Thoracic aorta (tissue), 2 donors: ENCODE measurements at regions not wholly inside any gene's neighbourhood (a gene's known extent, or its start where the extent isn't known, plus 50 kb on each side); places are given as distances from the start of the nearest gene placed in this dataset.

Experiments used
- ATAC-seq: fragments of 150-250 bp; one replicate; pipeline ENCODE4 v1.8.0; 2017; ENCODE audit warnings: low read depth; ENCODE audit not compliant: insufficient number of reproducible peaks, low FRiP score
- DNase-seq: peaks from one replicate; pipeline ENCODE4 v3.0.0-alpha.2; 2020; ENCODE audit warnings: low spot score
- H3K27ac ChIP-seq, 2 donors: fragments of 200-600 bp; sonication (generic); 1 replicate in 1 of 2; 2 replicates in 1 of 2; pipeline ENCODE4 v1.5.1; 2016; ENCODE audit warnings: mild to moderate bottlenecking in 2 of 2, moderate library complexity in 2 of 2
- H3K27me3 ChIP-seq: fragments of 200-600 bp; sonication (generic); replicated peaks from 2 replicates; pipeline ENCODE4 v1.6.0; 2016; ENCODE audit warnings: mild to moderate bottlenecking; ENCODE audit not compliant: insufficient read depth
- H3K36me3 ChIP-seq: fragments of 200-600 bp; sonication (generic); one replicate; pipeline ENCODE4 v1.5.1; 2016
- H3K4me1 ChIP-seq, 2 donors: fragments of 200-600 bp; sonication (generic); 1 replicate in 1 of 2; 2 replicates in 1 of 2; pipeline versions ENCODE4 v1.5.1 to v1.6.0; 2016; ENCODE audit warnings: low read depth in 2 of 2, mild to moderate bottlenecking in 1 of 2; ENCODE audit not compliant: control insufficient read depth in 1 of 2
- H3K4me3 ChIP-seq: fragments of 200-600 bp; sonication (generic); 2 replicates; pipeline ENCODE4 v1.5.1; 2016; ENCODE audit warnings: mild to moderate bottlenecking
- H3K9me3 ChIP-seq: fragments of 200-600 bp; sonication (generic); 2 replicates; pipeline ENCODE4 v1.5.1; 2016
- CTCF ChIP-seq: fragments of 200-600 bp; sonication (generic); IDR thresholded peaks from one replicate; pipeline ENCODE4 v1.5.1; 2019; ENCODE audit warnings: antibody characterized with exemption

- no peak for TF ChIP-seq CTCF
- no peaks in the 10 kb centered on the region for H3K9me3 ChIP-seq
These were observed 346.3 kb downstream of the ETNK1 start for GRCh38 chr12:22971247-22971646.

GRCh38 chr12:22971701-22972191, 346.8 kb downstream of the ETNK1 start:
- H3K4me1 ChIP-seq = peaks cover 0 to 7% of the 10 kb centered on the region in 2 donors
- H3K27me3 ChIP-seq = no peaks in the 10 kb centered on the region
- no peak overlapping the region for H3K27ac ChIP-seq
- H3K36me3 ChIP-seq = no peaks in the 10 kb centered on the region
- ATAC-seq (no peak), DNase-seq (no peak)
- no peak for TF ChIP-seq CTCF
- no peak overlapping the region for H3K4me3 ChIP-seq
- no peaks in the 10 kb centered on the region for H3K9me3 ChIP-seq

More at GRCh38 chr12:22971247-22971646, 346.3 kb downstream of the ETNK1 start:
- DNase-seq (no peak), ATAC-seq (no peak)
- Histone ChIP-seq H3K4me3 (no peak overlapping the region), H3K36me3 (no peaks in the 10 kb centered on the region), H3K27ac (no peak overlapping the region), H3K4me1 (peaks cover 0 to 7% of the 10 kb centered on the region in 2 donors), H3K27me3 (no peaks in the 10 kb centered on the region)

GRCh38 chr12:22974865-22975264, 349.9 kb downstream of the ETNK1 start:
- no peak for ATAC-seq

GRCh38 chr12:22978962-22979361, 354.0 kb downstream of the ETNK1 start:
- TF ChIP-seq CTCF = no peak
- no peak for ATAC-seq

More at GRCh38 chr12:22974865-22975264, 349.9 kb downstream of the ETNK1 start:
- H3K27ac ChIP-seq = no peak overlapping the region
- no peaks in the 10 kb centered on the region for H3K36me3 ChIP-seq
- H3K4me3 ChIP-seq = no peak overlapping the region
- no peaks in the 10 kb centered on the region for H3K9me3 ChIP-seq
- H3K4me1 ChIP-seq = peaks cover 0 to 10% of the 10 kb centered on the region in 2 donors
- no peaks in the 10 kb centered on the region for H3K27me3 ChIP-seq
- DNase-seq = no peak
- TF ChIP-seq CTCF = no peak

GRCh38 chr12:22979854-22980469, 355.0 kb downstream of the ETNK1 start:
- ATAC-seq = no peak
- no peak for TF ChIP-seq CTCF
- Histone ChIP-seq H3K4me3 (no peak overlapping the region), H3K36me3 (no peaks in the 10 kb centered on the region), H3K9me3 (no peaks in the 10 kb centered on the region), H3K4me1 (peaks cover 0 to 8% of the 10 kb centered on the region in 2 donors), H3K27me3 (no peaks in the 10 kb centered on the region), H3K27ac (no peak overlapping the region)
- no peak for DNase-seq

More at GRCh38 chr12:22978962-22979361, 354.0 kb downstream of the ETNK1 start:
- DNase-seq = no peak
- H3K27ac ChIP-seq = no peak overlapping the region
- no peaks in the 10 kb centered on the region for H3K27me3 ChIP-seq
- H3K36me3 ChIP-seq = no peaks in the 10 kb centered on the region
- H3K4me3 ChIP-seq = no peak overlapping the region
- H3K9me3 ChIP-seq = no peaks in the 10 kb centered on the region
- H3K4me1 ChIP-seq = peaks cover 0 to 8% of the 10 kb centered on the region in 2 donors
